Mucosa of descending colon (tissue), 3 donors: ENCODE measurements at regions not wholly inside any gene's neighbourhood (a gene's known extent, or its start where the extent isn't known, plus 50 kb on each side); places are given as distances from the start of the nearest gene placed in this dataset.

Experiments
- ATAC-seq: fragments of 200-7000 bp; cut with Tn5 transposase; one replicate; pipeline ENCODE4 v1.9.1; 2020; ENCODE audit warnings: mild to moderate bottlenecking, moderate library complexity
- DNase-seq, 3 donors: peaks; one replicate each; pipeline ENCODE4 v3.0.0-alpha.2; 2020
- H3K36me3 ChIP-seq: fragments of 200-600 bp; one replicate; pipeline ENCODE4 v1.8.0; 2021; ENCODE audit warnings: low read depth, mild to moderate bottlenecking
- H3K4me1 ChIP-seq: fragments of 200-600 bp; one replicate; pipeline ENCODE4 v1.8.0; 2021; ENCODE audit warnings: low read depth, mild to moderate bottlenecking
- H3K4me3 ChIP-seq: fragments of 200-600 bp; one replicate; pipeline ENCODE4 v1.8.0; 2021; ENCODE audit warnings: mild to moderate bottlenecking
- H3K9me3 ChIP-seq: fragments of 200-600 bp; one replicate; pipeline ENCODE4 v1.8.0; 2021; ENCODE audit warnings: mild to moderate bottlenecking
- intact Hi-C, 2 donors: fragments of 100-400 bp; cut with DNase I in 1 of 2; cut with micrococcal nuclease in 1 of 2; formaldehyde crosslinking; loops; one replicate each; pipeline versions ENCODE4 v1.11.0 to v1.11.1; 2022; cut with DNase I, micrococcal nuclease
- TF ChIP-seq, protein P1 (sequence below): fragments of 200-600 bp; IDR thresholded peaks from one replicate; pipeline ENCODE4 v1.8.0; 2022; ENCODE audit warnings: antibody characterized with exemption, mild to moderate bottlenecking
- donor health status: DM: no; HTN: no; CAD: no; lungs with moderate emphysema.
- donor health status: DM: no; HTN: no; CAD: no.
- donor health status: DM: no; HTN: yes; CAD: no.

- intact Hi-C loops, result loop anchor here in 1 of 2 donors (10.0 kb wide), 1 partner anchor 158 kb away; no protein-coding TSS in a partner anchor
- H3K4me1 ChIP-seq, result peaks cover 7% of the 10 kb centered on the region
- DNase-seq, result no peak
- no peaks in the 10 kb centered on the region for H3K9me3 ChIP-seq
- ATAC-seq, result no peak
- H3K4me3 ChIP-seq, result no peak overlapping the region
- no peaks in the 10 kb centered on the region for H3K36me3 ChIP-seq
- TF ChIP-seq, protein P1, sequence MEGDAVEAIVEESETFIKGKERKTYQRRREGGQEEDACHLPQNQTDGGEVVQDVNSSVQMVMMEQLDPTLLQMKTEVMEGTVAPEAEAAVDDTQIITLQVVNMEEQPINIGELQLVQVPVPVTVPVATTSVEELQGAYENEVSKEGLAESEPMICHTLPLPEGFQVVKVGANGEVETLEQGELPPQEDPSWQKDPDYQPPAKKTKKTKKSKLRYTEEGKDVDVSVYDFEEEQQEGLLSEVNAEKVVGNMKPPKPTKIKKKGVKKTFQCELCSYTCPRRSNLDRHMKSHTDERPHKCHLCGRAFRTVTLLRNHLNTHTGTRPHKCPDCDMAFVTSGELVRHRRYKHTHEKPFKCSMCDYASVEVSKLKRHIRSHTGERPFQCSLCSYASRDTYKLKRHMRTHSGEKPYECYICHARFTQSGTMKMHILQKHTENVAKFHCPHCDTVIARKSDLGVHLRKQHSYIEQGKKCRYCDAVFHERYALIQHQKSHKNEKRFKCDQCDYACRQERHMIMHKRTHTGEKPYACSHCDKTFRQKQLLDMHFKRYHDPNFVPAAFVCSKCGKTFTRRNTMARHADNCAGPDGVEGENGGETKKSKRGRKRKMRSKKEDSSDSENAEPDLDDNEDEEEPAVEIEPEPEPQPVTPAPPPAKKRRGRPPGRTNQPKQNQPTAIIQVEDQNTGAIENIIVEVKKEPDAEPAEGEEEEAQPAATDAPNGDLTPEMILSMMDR, result no peak
These were observed 201.6 kb upstream of the NANOGP8 start for GRCh38 chr15:35286721-35287120.

GRCh38 chr15:35282965-35283496, 197.9 kb upstream of the NANOGP8 start:
- Histone ChIP-seq H3K36me3 (no peaks in the 10 kb centered on the region), H3K9me3 (peaks cover 7% of the 10 kb centered on the region), H3K4me1 (no peaks in the 10 kb centered on the region), H3K4me3 (no peak overlapping the region)
- DNase-seq, result no peak
- ATAC-seq, result no peak
- TF ChIP-seq, protein P1, result no peak
- intact Hi-C loops, result loop anchor here in 1 of 2 donors (10.0 kb wide), 1 partner anchor 162 kb away; no protein-coding TSS in a partner anchor

GRCh38 chr15:35281515-35281914, 196.4 kb upstream of the NANOGP8 start:
- DNase-seq, result no peak
- Histone ChIP-seq H3K9me3 (peaks cover 13% of the 10 kb centered on the region), H3K4me1 (no peaks in the 10 kb centered on the region), H3K4me3 (no peak overlapping the region), H3K36me3 (no peaks in the 10 kb centered on the region)
- TF ChIP-seq, protein P1, result no peak
- intact Hi-C loops, result loop anchor here in 1 of 2 donors (10.0 kb wide), 1 partner anchor 163 kb away; no protein-coding TSS in a partner anchor
- ATAC-seq, result no peak

GRCh38 chr15:35279811-35280210, 194.7 kb upstream of the NANOGP8 start:
- Histone ChIP-seq H3K4me1 (no peaks in the 10 kb centered on the region), H3K9me3 (peaks cover 13% of the 10 kb centered on the region), H3K4me3 (no peak overlapping the region), H3K36me3 (no peaks in the 10 kb centered on the region)
- no peak for ATAC-seq
- TF ChIP-seq, protein P1, result no peak
- DNase-seq, result no peak
- intact Hi-C loops, result loop anchor here in 1 of 2 donors (10.0 kb wide), 1 partner anchor 165 kb away; no protein-coding TSS in a partner anchor

- intact Hi-C loops, result no loop called here
- H3K36me3 ChIP-seq, result no peaks in the 10 kb centered on the region
- no peaks in the 10 kb centered on the region for H3K4me1 ChIP-seq
- H3K4me3 ChIP-seq, result no peak overlapping the region
- TF ChIP-seq, protein P1, result no peak
- DNase-seq (no peak), ATAC-seq (no peak)
- no peaks in the 10 kb centered on the region for H3K9me3 ChIP-seq
These were observed 186.4 kb upstream of the NANOGP8 start for GRCh38 chr15:35271371-35272043.
